CD14-positive monocyte (primary cell): ENCODE measurements at regions not wholly inside any gene's neighbourhood (a gene's known extent, or its start where the extent isn't known, plus 50 kb on each side); places are given as distances from the start of the nearest gene placed in this dataset.

ENCODE experiments used
- DNase-seq, 3 donors: peaks; one replicate each; pipeline ENCODE4 v3.0.0-alpha.2; 2011 to 2022
- H2AFZ ChIP-seq: 2 replicates; pipeline ENCODE4 v1.6.0; 2012; ENCODE audit warnings: mild to moderate bottlenecking, low read depth, low read length, inconsistent platforms; ENCODE audit not compliant: insufficient read depth, poor library complexity, severe bottlenecking
- H3K27ac ChIP-seq, 2 donors: 1 replicate in 1 of 2; 2 replicates in 1 of 2; pipeline ENCODE4 v1.5.1; 2012 to 2013; ENCODE audit warnings: low read length in 2 of 2, control low read depth in 1 of 2, inconsistent platforms in 1 of 2, low read depth in 1 of 2, mild to moderate bottlenecking in 1 of 2
- H3K27me3 ChIP-seq, 2 donors: one replicate each; pipeline versions ENCODE4 v1.6.0 to v1.6.1; 2011 to 2013; ENCODE audit warnings: low read length in 2 of 2; ENCODE audit not compliant: control insufficient read depth in 2 of 2, insufficient read depth in 2 of 2
- H3K36me3 ChIP-seq, 2 donors: replicated peaks in 1 of 2; 1 replicate in 1 of 2; 2 replicates in 1 of 2; pipeline versions ENCODE4 v1.5.1 to v1.6.1; 2012 to 2013; ENCODE audit warnings: low read length in 2 of 2, control low read depth in 1 of 2, inconsistent platforms in 1 of 2, mild to moderate bottlenecking in 1 of 2; ENCODE audit not compliant: insufficient read depth in 2 of 2, control insufficient read depth in 1 of 2
- H3K4me1 ChIP-seq, 2 donors: 1 replicate in 1 of 2; 2 replicates in 1 of 2; pipeline versions ENCODE4 v1.5.1 to v1.6.1; 2012 to 2013; ENCODE audit warnings: low read length in 2 of 2, control low read depth in 1 of 2, inconsistent platforms in 1 of 2, mild to moderate bottlenecking in 1 of 2, moderate library complexity in 1 of 2; ENCODE audit not compliant: insufficient read depth in 2 of 2, control insufficient read depth in 1 of 2
- H3K4me2 ChIP-seq: replicated peaks from 2 replicates; pipeline ENCODE3; 2012; ENCODE audit warnings: low read length, moderate library complexity, mild to moderate bottlenecking; ENCODE audit not compliant: poor library complexity, severe bottlenecking; ENCODE audit errors: extremely low read depth
- H3K4me3 ChIP-seq, 3 experiments: fragments of 200-600 bp in 1 of 3; sonication (generic) in 1 of 3; replicated peaks in 1 of 3; 1 replicate in 2 of 3; 2 replicates in 1 of 3; pipeline ENCODE4 v1.5.1; 2011 to 2013; ENCODE audit warnings: low read length in 3 of 3, mild to moderate bottlenecking in 3 of 3, control low read depth in 2 of 3, low read depth in 2 of 3, inconsistent platforms in 1 of 3, moderate library complexity in 1 of 3
- H3K79me2 ChIP-seq: 2 replicates; pipeline ENCODE4 v1.6.0; 2012; ENCODE audit warnings: mild to moderate bottlenecking, control low read depth, inconsistent platforms, low read length, moderate library complexity; ENCODE audit not compliant: insufficient read depth
- H3K9ac ChIP-seq: 2 replicates; pipeline ENCODE4 v1.6.0; 2017; ENCODE audit warnings: low read length, mild to moderate bottlenecking; ENCODE audit not compliant: insufficient read depth, poor library complexity, severe bottlenecking
- H3K9me3 ChIP-seq, 2 donors: replicated peaks in 1 of 2; 1 replicate in 1 of 2; 2 replicates in 1 of 2; pipeline versions ENCODE4 v1.5.1 to v1.6.1; 2012 to 2013; ENCODE audit warnings: low read length in 2 of 2, control low read depth in 1 of 2; ENCODE audit not compliant: control insufficient read depth in 1 of 2, insufficient read depth in 1 of 2
- H4K20me1 ChIP-seq: 2 replicates; pipeline ENCODE4 v1.6.0; 2012; ENCODE audit warnings: mild to moderate bottlenecking, low read length, control low read depth, moderate library complexity; ENCODE audit not compliant: insufficient read depth
- H3K27ac Mint-ChIP-seq, 7 donors: one replicate each; pipeline ENCODE4 v1.8.0; 2020; ENCODE audit warnings: mild to moderate bottlenecking in 7 of 7, mixed read lengths in 7 of 7, moderate library complexity in 6 of 7, inconsistent platforms in 2 of 7
- H3K27me3 Mint-ChIP-seq, 3 donors: one replicate each; pipeline ENCODE4 v1.8.0; 2021 to 2022; ENCODE audit warnings: low read depth in 3 of 3, mild to moderate bottlenecking in 3 of 3, mixed read lengths in 3 of 3, moderate library complexity in 3 of 3, inconsistent platforms in 1 of 3
- H3K36me3 Mint-ChIP-seq, 2 donors: one replicate each; pipeline ENCODE4 v1.8.0; 2020; ENCODE audit warnings: mixed read lengths in 2 of 2, inconsistent platforms in 1 of 2, mild to moderate bottlenecking in 1 of 2
- H3K4me1 Mint-ChIP-seq: one replicate; pipeline ENCODE4 v1.8.0; 2020; ENCODE audit warnings: mild to moderate bottlenecking, mixed read lengths
- H3K4me3 Mint-ChIP-seq, 2 donors: one replicate each; pipeline ENCODE4 v1.8.0; 2020; ENCODE audit warnings: mild to moderate bottlenecking in 2 of 2, mixed read lengths in 2 of 2, moderate library complexity in 1 of 2
- H3K9me3 Mint-ChIP-seq, 7 donors: one replicate each; pipeline ENCODE4 v1.8.0; 2020 to 2022; ENCODE audit warnings: mixed read lengths in 7 of 7, mild to moderate bottlenecking in 6 of 7, moderate library complexity in 6 of 7, inconsistent platforms in 2 of 7
- WGBS: methylation state at CpG from one replicate; pipeline ENCODE4 v1.1.5; 2013; ENCODE audit warnings: missing lambda C conversion rate; ENCODE audit not compliant: insufficient coverage; 5-methylcytosine and 5-hydroxymethylcytosine counted together
- intact Hi-C, 2 donors: fragments of 100-400 bp; cut with micrococcal nuclease; formaldehyde crosslinking; loops; one replicate each; pipeline versions ENCODE4 v1.15.0 to v1.15.1; 2023
- TF ChIP-seq, protein P1 (sequence below): fragments of 200-600 bp; IDR thresholded peaks from one replicate; pipeline ENCODE4 v1.8.0; 2022; ENCODE audit warnings: antibody characterized with exemption, mild to moderate bottlenecking

- no peaks in the 10 kb centered on the region for H4K20me1 ChIP-seq
- Mint-ChIP-seq H3K27ac (no peak overlapping the region), H3K9me3 (no peaks in the 10 kb centered on the region), H3K4me3 (no peak overlapping the region), H3K36me3 (no peaks in the 10 kb centered on the region), H3K27me3 (peaks cover 2 to 10% (median 6%) of the 10 kb centered on the region in 3 donors), H3K4me1 (peaks cover 2% of the 10 kb centered on the region)
- TF ChIP-seq, protein P1, sequence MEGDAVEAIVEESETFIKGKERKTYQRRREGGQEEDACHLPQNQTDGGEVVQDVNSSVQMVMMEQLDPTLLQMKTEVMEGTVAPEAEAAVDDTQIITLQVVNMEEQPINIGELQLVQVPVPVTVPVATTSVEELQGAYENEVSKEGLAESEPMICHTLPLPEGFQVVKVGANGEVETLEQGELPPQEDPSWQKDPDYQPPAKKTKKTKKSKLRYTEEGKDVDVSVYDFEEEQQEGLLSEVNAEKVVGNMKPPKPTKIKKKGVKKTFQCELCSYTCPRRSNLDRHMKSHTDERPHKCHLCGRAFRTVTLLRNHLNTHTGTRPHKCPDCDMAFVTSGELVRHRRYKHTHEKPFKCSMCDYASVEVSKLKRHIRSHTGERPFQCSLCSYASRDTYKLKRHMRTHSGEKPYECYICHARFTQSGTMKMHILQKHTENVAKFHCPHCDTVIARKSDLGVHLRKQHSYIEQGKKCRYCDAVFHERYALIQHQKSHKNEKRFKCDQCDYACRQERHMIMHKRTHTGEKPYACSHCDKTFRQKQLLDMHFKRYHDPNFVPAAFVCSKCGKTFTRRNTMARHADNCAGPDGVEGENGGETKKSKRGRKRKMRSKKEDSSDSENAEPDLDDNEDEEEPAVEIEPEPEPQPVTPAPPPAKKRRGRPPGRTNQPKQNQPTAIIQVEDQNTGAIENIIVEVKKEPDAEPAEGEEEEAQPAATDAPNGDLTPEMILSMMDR, result no peak
- no peak overlapping the region for H3K9ac ChIP-seq
- no peak overlapping the region for H3K27ac ChIP-seq
- H3K27me3 ChIP-seq, result peaks cover 5 to 16% of the 10 kb centered on the region in 2 donors
- H3K4me2 ChIP-seq, result no peak overlapping the region
- H3K4me3 ChIP-seq, result no peak overlapping the region
- peak in 2 of 3 donors; percentile 1 to 4 for DNase-seq
- no peaks in the 10 kb centered on the region for H3K4me1 ChIP-seq
- H3K36me3 ChIP-seq, result no peaks in the 10 kb centered on the region
- H3K79me2 ChIP-seq, result no peaks in the 10 kb centered on the region
- no peak overlapping the region for H2AFZ ChIP-seq
- no CpG with 5 or more reads among the region's 2 CpGs for WGBS
- intact Hi-C loops, result no loop called here
- no peaks in the 10 kb centered on the region for H3K9me3 ChIP-seq
Observed at GRCh38 chr16:56121156-56121500, 70.2 kb upstream of the GNAO1 start.

DNA sequence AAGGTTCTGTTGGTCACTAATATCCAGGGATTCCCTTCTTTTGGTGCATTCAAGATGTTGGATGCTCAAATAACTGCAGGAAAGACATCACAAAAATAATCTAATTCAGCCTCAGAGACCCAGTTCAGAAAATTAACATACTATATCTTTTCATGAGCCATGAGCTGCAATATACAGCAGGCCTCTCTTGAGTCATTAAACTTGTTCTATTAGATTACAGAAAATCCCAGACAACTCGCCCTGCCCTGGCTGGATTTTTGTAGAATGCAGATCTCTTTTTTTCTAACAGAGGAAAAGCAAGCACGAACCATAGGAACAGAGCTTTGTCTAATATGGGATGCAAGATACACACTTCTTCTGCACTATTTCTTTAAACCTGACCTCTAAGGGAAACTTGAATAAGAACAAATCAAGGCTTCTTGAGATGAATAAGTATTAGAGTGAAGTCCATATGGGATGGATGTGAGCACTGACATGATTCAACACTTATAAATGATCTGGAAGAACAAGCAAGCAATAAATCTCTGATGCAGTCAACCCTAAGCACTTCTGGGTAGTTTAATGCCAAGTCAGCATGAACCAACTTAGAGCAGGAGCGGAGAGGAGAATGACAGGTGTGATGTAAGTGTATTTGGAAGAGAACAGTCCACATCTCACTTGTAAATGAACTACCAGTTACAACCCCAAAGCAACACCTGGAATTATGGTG is 70.7 kb upstream of the GNAO1 start:
- H3K9me3 Mint-ChIP-seq, result no peaks in the 10 kb centered on the region
- no peaks in the 10 kb centered on the region for H3K9me3 ChIP-seq
- no CpG with 5 or more reads among the region's 3 CpGs for WGBS
- TF ChIP-seq, protein P1, result no peak
- no peak for DNase-seq
- peaks cover 2 to 11% (median 6%) of the 10 kb centered on the region in 3 donors for H3K27me3 Mint-ChIP-seq
- intact Hi-C loops, result no loop called here
- H3K4me1 Mint-ChIP-seq, result peaks cover 2% of the 10 kb centered on the region
- peaks cover 5 to 16% of the 10 kb centered on the region in 2 donors for H3K27me3 ChIP-seq
- no peak overlapping the region for H3K4me3 ChIP-seq
- H3K79me2 ChIP-seq, result no peaks in the 10 kb centered on the region
- H3K4me3 Mint-ChIP-seq, result no peak overlapping the region
- H3K9ac ChIP-seq, result no peak overlapping the region
- H3K27ac Mint-ChIP-seq, result no peak overlapping the region
- H3K4me2 ChIP-seq, result no peak overlapping the region
- H3K4me1 ChIP-seq, result no peaks in the 10 kb centered on the region
- H3K36me3 Mint-ChIP-seq, result no peaks in the 10 kb centered on the region
- H3K36me3 ChIP-seq, result no peaks in the 10 kb centered on the region
- no peak overlapping the region for H3K27ac ChIP-seq
- no peak overlapping the region for H2AFZ ChIP-seq
- no peaks in the 10 kb centered on the region for H4K20me1 ChIP-seq
